GM21825 (cell line): ENCODE measurements at regions not wholly inside any gene's neighbourhood (a gene's known extent, or its start where the extent isn't known, plus 50 kb on each side); places are given as distances from the start of the nearest gene placed in this dataset.
"Not testable (repeated sequence)": the region's sequence is repeated elsewhere in the genome, so short reads cannot be mapped to it uniquely, and the experiment has no call there.

Source experiments
- ATAC-seq: cut with Tn5 transposase; IDR thresholded peaks from one replicate; pipeline ENCODE4 v1.9.1; 2021; ENCODE audit warnings: mild to moderate bottlenecking, moderate library complexity; ENCODE audit not compliant: unreplicated experiment

GRCh38 chrX:74251006-74251930, 52.7 kb upstream of the ZCCHC13 start:
- no peak for ATAC-seq

GRCh38 chrX:74250574-74250973, 53.4 kb upstream of the ZCCHC13 start:
- no peak for ATAC-seq

GRCh38 chrX:74249963-74250362, 54.0 kb upstream of the ZCCHC13 start:
- no peak for ATAC-seq

- no peak for ATAC-seq
Observed at GRCh38 chrX:74248889-74249288, 55.1 kb upstream of the ZCCHC13 start.

GRCh38 chrX:74246524-74246923, 57.5 kb upstream of the ZCCHC13 start:
- ATAC-seq, result no peak

- ATAC-seq, result no peak
Observed at GRCh38 chrX:74242484-74243138, 61.4 kb upstream of the ZCCHC13 start.

- no peak for ATAC-seq
Observed at GRCh38 chrX:74242050-74242449, 61.9 kb upstream of the ZCCHC13 start.

GRCh38 chrX:74238771-74239170, 65.2 kb upstream of the ZCCHC13 start:
- no peak for ATAC-seq

- ATAC-seq, result no peak
Observed at GRCh38 chrX:74234818-74235217, 69.2 kb upstream of the ZCCHC13 start.

GRCh38 chrX:74232859-74233258, 71.1 kb upstream of the ZCCHC13 start:
- ATAC-seq, result no peak

GRCh38 chrX:74231625-74232024, 72.4 kb upstream of the ZCCHC13 start:
- no peak for ATAC-seq

GRCh38 chrX:74230094-74230493, 73.9 kb upstream of the ZCCHC13 start:
- ATAC-seq, result no peak

- ATAC-seq, result no peak
Observed at GRCh38 chrX:74225111-74225510, 78.9 kb upstream of the ZCCHC13 start.

- no peak for ATAC-seq
Observed at GRCh38 chrX:74220277-74220676, 83.7 kb upstream of the ZCCHC13 start.

- no peak for ATAC-seq
Observed at GRCh38 chrX:74218895-74219294, 85.1 kb upstream of the ZCCHC13 start.

GRCh38 chrX:74216421-74216820, 87.6 kb upstream of the ZCCHC13 start:
- no peak for ATAC-seq

GRCh38 chrX:74211911-74212310, 92.1 kb upstream of the ZCCHC13 start:
- ATAC-seq, result no peak

GRCh38 chrX:74207539-74207938, 96.4 kb upstream of the ZCCHC13 start:
- ATAC-seq, result no peak

GRCh38 chrX:74195605-74196004, 108.4 kb upstream of the ZCCHC13 start:
- ATAC-seq, result no peak

- ATAC-seq, result no peak
Observed at GRCh38 chrX:74195120-74195519, 108.9 kb upstream of the ZCCHC13 start.

GRCh38 chrX:74187211-74187610, 116.8 kb upstream of the ZCCHC13 start:
- ATAC-seq, result no peak

- not testable (repeated sequence) for ATAC-seq
Observed at GRCh38 chrX:74183047-74183446, 120.9 kb upstream of the ZCCHC13 start.
